Neural cell (in vitro differentiated cells): ENCODE measurements at regions not wholly inside any gene's neighbourhood (a gene's known extent, or its start where the extent isn't known, plus 50 kb on each side); places are given as distances from the start of the nearest gene placed in this dataset.

ENCODE experiments used
- H2AFZ ChIP-seq: fragments of 200-600, 300-800 bp; sonication (generic), shearing (Covaris generic); 2 replicates; pipeline ENCODE4 v1.6.0; 2014; ENCODE audit warnings: low read depth, mild to moderate bottlenecking, antibody characterized with exemption, low read length, moderate library complexity
- H3F3A ChIP-seq: fragments of 200-600 bp; shearing (Covaris generic); 2 replicates; pipeline ENCODE4 v1.6.1; 2016; ENCODE audit warnings: mild to moderate bottlenecking, moderate library complexity, mixed read lengths, antibody characterized with exemption, low read length; ENCODE audit not compliant: insufficient read depth, poor library complexity, severe bottlenecking
- H3K27ac ChIP-seq: fragments of 200-600, 300-800 bp; sonication (generic), shearing (Covaris generic); 2 replicates; pipeline ENCODE4 v1.5.1; 2014; ENCODE audit warnings: mild to moderate bottlenecking, low read length, moderate library complexity
- H3K27me3 ChIP-seq: fragments of 300-800, 200-600 bp; sonication (generic), shearing (Covaris generic); 2 replicates; pipeline ENCODE4 v1.6.0; 2014; ENCODE audit warnings: mild to moderate bottlenecking, low read depth, low read length, moderate library complexity; ENCODE audit not compliant: insufficient read depth
- H3K36me3 ChIP-seq: fragments of 300-800, 200-600 bp; sonication (generic), shearing (Covaris generic); 2 replicates; pipeline ENCODE4 v1.5.1; 2014; ENCODE audit warnings: mild to moderate bottlenecking, antibody characterized with exemption, low read length, moderate library complexity; ENCODE audit not compliant: insufficient read depth
- H3K4me2 ChIP-seq: fragments of 300-800, 200-600 bp; sonication (generic), shearing (Covaris generic); 2 replicates; pipeline ENCODE4 v1.6.0; 2014; ENCODE audit warnings: mild to moderate bottlenecking, low read length
- H3K4me3 ChIP-seq: fragments of 300-800, 200-600 bp; sonication (generic), shearing (Covaris generic); 2 replicates; pipeline ENCODE4 v1.5.1; 2014; ENCODE audit warnings: mild to moderate bottlenecking, low read length, moderate library complexity
- H3K79me2 ChIP-seq: fragments of 200-600 bp; shearing (Covaris generic); replicated peaks from 2 replicates; pipeline ENCODE4 v1.6.0; 2014; ENCODE audit warnings: mild to moderate bottlenecking, low read length, moderate library complexity; ENCODE audit not compliant: insufficient read depth
- H3K9ac ChIP-seq: fragments of 300-800, 200-600 bp; sonication (generic), shearing (Covaris generic); 2 replicates; pipeline ENCODE4 v1.6.1; 2016; ENCODE audit warnings: mild to moderate bottlenecking, low read length, mixed read lengths
- H3K9me2 ChIP-seq: fragments of 200-600 bp; shearing (Covaris generic); 2 replicates; pipeline ENCODE4 v1.6.1; 2016; ENCODE audit warnings: mild to moderate bottlenecking, low read length, mixed read lengths; ENCODE audit not compliant: insufficient read depth
- H3K9me3 ChIP-seq: fragments of 200-600, 300-800 bp; sonication (generic), shearing (Covaris generic); 2 replicates; pipeline ENCODE4 v1.6.1; 2016; ENCODE audit warnings: mild to moderate bottlenecking, mixed run types, low read length, moderate library complexity, mixed read lengths
- H4K20me1 ChIP-seq: fragments of 200-600 bp; shearing (Covaris generic); 2 replicates; pipeline ENCODE4 v1.6.1; 2016; ENCODE audit warnings: mild to moderate bottlenecking, mixed run types; ENCODE audit not compliant: insufficient read depth
- EP300 ChIP-seq: fragments of 450-650 bp; conservative IDR thresholded peaks from 2 replicates; pipeline ENCODE4 v1.6.1; 2014; ENCODE audit warnings: antibody characterized with exemption, mild to moderate bottlenecking, moderate library complexity; ENCODE audit not compliant: poor library complexity, severe bottlenecking
- EZH2 ChIP-seq: fragments of 200-600, 300-800 bp; shearing (Covaris generic), sonication (generic); IDR thresholded peaks from 2 replicates; pipeline ENCODE4 v1.6.1; 2014; ENCODE audit warnings: antibody characterized with exemption, low read length, borderline replicate concordance, mild to moderate bottlenecking; ENCODE audit not compliant: insufficient read depth, poor library complexity, severe bottlenecking
- MXI1 ChIP-seq: fragments of 450-650 bp; conservative IDR thresholded peaks from 2 replicates; pipeline ENCODE4 v1.6.1; 2014; ENCODE audit warnings: antibody characterized with exemption, mild to moderate bottlenecking; ENCODE audit not compliant: poor library complexity, severe bottlenecking
- POLR2AphosphoS5 ChIP-seq: IDR thresholded peaks from 2 replicates; pipeline ENCODE4 v1.6.1; 2012
- RAD21 ChIP-seq: fragments of 450-650 bp; conservative IDR thresholded peaks from 2 replicates; pipeline ENCODE4 v1.6.1; 2014; ENCODE audit warnings: antibody characterized with exemption, mild to moderate bottlenecking, moderate library complexity
- SMC3 ChIP-seq: fragments of 450-650 bp; conservative IDR thresholded peaks from 2 replicates; pipeline ENCODE4 v1.6.1; 2014; ENCODE audit warnings: antibody characterized with exemption, mild to moderate bottlenecking, moderate library complexity; ENCODE audit not compliant: poor library complexity
- TAF1 ChIP-seq: IDR thresholded peaks from 2 replicates; pipeline ENCODE4 v1.6.1; 2012; ENCODE audit warnings: low read depth
- TF ChIP-seq, protein P1 (sequence below): IDR thresholded peaks from 2 replicates; pipeline ENCODE4 v1.6.1; 2012; ENCODE audit warnings: borderline replicate concordance
- TF ChIP-seq, protein P2 (sequence below): fragments of 450-650 bp; IDR thresholded peaks from 2 replicates; pipeline ENCODE4 v1.5.1; 2014; ENCODE audit warnings: antibody characterized with exemption, mild to moderate bottlenecking, moderate library complexity; ENCODE audit not compliant: poor library complexity, severe bottlenecking

DNA sequence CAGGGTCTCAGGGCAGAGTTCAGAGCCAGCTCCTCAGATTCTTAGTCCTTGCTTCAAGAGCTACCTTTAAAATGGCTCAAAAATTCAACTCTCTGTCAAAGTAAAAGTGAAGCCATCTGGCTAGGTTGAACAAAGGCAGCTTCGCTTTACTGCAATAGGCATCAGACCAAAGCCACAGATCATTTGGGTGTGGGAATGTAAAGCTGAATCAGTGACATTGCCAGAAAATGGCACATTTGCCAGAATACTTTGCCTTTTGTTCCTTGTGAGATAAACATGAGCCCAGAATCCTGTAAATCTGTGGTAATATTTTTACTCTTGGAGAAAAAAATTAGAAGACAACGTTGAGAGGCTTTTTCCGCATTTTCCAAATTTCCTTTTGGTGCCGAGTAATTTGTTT is 210.5 kb downstream of the PALM2AKAP2 start:
- H4K20me1 ChIP-seq = no peaks in the 10 kb centered on the region
- no peaks in the 10 kb centered on the region for H3K9me3 ChIP-seq
- H3K79me2 ChIP-seq = no peaks in the 10 kb centered on the region
- no peak overlapping the region for H3K27ac ChIP-seq
- no peak overlapping the region for H3K9ac ChIP-seq
- no peak overlapping the region for H3K4me2 ChIP-seq
- no peaks in the 10 kb centered on the region for H3K27me3 ChIP-seq
- no peaks in the 10 kb centered on the region for H3F3A ChIP-seq
- no peak overlapping the region for H3K4me3 ChIP-seq
- H3K36me3 ChIP-seq = no peaks in the 10 kb centered on the region
- TF ChIP-seq EZH2 (no peak), TAF1 (no peak), SMC3 (no peak), POLR2AphosphoS5 (no peak), RAD21 (no peak), EP300 (no peak)
- TF ChIP-seq, protein P1, sequence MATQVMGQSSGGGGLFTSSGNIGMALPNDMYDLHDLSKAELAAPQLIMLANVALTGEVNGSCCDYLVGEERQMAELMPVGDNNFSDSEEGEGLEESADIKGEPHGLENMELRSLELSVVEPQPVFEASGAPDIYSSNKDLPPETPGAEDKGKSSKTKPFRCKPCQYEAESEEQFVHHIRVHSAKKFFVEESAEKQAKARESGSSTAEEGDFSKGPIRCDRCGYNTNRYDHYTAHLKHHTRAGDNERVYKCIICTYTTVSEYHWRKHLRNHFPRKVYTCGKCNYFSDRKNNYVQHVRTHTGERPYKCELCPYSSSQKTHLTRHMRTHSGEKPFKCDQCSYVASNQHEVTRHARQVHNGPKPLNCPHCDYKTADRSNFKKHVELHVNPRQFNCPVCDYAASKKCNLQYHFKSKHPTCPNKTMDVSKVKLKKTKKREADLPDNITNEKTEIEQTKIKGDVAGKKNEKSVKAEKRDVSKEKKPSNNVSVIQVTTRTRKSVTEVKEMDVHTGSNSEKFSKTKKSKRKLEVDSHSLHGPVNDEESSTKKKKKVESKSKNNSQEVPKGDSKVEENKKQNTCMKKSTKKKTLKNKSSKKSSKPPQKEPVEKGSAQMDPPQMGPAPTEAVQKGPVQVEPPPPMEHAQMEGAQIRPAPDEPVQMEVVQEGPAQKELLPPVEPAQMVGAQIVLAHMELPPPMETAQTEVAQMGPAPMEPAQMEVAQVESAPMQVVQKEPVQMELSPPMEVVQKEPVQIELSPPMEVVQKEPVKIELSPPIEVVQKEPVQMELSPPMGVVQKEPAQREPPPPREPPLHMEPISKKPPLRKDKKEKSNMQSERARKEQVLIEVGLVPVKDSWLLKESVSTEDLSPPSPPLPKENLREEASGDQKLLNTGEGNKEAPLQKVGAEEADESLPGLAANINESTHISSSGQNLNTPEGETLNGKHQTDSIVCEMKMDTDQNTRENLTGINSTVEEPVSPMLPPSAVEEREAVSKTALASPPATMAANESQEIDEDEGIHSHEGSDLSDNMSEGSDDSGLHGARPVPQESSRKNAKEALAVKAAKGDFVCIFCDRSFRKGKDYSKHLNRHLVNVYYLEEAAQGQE = no peak
- TF ChIP-seq, protein P2, sequence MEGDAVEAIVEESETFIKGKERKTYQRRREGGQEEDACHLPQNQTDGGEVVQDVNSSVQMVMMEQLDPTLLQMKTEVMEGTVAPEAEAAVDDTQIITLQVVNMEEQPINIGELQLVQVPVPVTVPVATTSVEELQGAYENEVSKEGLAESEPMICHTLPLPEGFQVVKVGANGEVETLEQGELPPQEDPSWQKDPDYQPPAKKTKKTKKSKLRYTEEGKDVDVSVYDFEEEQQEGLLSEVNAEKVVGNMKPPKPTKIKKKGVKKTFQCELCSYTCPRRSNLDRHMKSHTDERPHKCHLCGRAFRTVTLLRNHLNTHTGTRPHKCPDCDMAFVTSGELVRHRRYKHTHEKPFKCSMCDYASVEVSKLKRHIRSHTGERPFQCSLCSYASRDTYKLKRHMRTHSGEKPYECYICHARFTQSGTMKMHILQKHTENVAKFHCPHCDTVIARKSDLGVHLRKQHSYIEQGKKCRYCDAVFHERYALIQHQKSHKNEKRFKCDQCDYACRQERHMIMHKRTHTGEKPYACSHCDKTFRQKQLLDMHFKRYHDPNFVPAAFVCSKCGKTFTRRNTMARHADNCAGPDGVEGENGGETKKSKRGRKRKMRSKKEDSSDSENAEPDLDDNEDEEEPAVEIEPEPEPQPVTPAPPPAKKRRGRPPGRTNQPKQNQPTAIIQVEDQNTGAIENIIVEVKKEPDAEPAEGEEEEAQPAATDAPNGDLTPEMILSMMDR = no peak
- no peak overlapping the region for H2AFZ ChIP-seq
- H3K9me2 ChIP-seq = no peaks in the 10 kb centered on the region

DNA sequence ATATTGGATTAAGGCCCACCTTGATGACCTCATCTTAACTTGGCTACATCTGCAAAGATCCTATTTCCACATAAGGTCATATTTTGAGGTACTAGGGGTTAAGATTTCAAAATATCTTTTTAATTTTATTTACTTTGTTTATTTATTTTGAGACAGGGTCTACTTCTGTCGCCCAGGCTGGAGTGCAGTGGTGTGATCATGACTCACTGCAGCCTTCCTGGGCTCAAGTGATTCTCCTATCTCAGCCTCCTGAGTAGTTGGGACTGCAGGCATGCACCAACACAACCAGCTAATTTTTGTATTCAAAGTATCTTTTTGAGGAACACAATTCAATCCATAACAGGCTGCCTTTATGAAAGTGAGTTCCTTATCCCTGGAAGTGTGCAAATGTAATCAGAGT is 212.3 kb downstream of the PALM2AKAP2 start:
- no peak for TF ChIP-seq POLR2AphosphoS5
- no peak for TF ChIP-seq TAF1
- Histone ChIP-seq H3K79me2 (no peaks in the 10 kb centered on the region), H3F3A (no peaks in the 10 kb centered on the region), H4K20me1 (no peaks in the 10 kb centered on the region), H3K9me3 (no peaks in the 10 kb centered on the region), H3K4me2 (no peak overlapping the region), H3K36me3 (no peaks in the 10 kb centered on the region), H3K9ac (no peak overlapping the region), H3K27ac (no peak overlapping the region), H3K27me3 (no peaks in the 10 kb centered on the region), H2AFZ (no peak overlapping the region), H3K9me2 (no peaks in the 10 kb centered on the region), H3K4me3 (no peak overlapping the region)

DNA sequence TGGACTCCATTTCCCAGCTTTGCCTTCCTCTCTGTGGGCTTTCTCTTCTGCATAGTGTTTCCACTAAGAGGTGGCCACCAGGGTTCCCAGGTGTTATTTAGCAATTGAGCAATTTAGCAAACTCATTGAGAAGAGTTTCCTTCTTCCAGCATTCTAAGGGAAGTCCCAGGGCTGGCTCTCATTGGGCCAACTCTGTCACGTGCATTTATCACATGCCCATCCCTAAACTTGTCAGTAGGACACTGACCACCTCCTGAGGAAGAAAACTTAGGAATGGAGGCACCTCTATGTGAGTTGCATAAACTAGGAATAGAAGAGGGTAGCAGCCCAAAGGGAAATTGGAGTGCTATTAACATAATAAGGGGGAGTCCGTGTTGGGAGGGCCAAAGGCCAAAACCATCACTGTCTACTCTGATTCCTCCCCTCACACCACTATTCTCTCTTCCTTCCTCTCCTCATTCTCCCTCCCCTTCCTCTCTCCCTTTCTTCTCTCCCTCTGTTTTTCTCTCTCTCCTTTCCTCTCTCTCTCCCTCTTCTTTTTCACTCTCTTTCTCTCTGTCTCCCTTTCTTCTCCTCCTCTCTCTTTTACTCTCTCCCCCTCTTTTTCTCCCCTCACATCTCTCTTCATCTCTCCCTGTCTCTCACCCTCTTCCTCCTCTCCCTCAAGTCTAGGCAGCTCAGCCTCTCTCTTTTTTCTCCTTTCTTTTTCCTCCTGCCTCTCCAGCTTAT is 213.4 kb downstream of the PALM2AKAP2 start:
- Histone ChIP-seq H4K20me1 (no peaks in the 10 kb centered on the region), H3K9ac (no peak overlapping the region), H2AFZ (no peak overlapping the region), H3K79me2 (no peaks in the 10 kb centered on the region), H3K9me3 (no peaks in the 10 kb centered on the region), H3F3A (no peaks in the 10 kb centered on the region), H3K27me3 (no peaks in the 10 kb centered on the region), H3K36me3 (no peaks in the 10 kb centered on the region), H3K27ac (no peak overlapping the region), H3K4me2 (no peak overlapping the region), H3K9me2 (no peaks in the 10 kb centered on the region), H3K4me3 (no peak overlapping the region)
- TF ChIP-seq EZH2 (no peak), TAF1 (no peak), MXI1 (no peak), SMC3 (no peak), EP300 (no peak), RAD21 (no peak), POLR2AphosphoS5 (no peak)
- TF ChIP-seq, protein P1 = no peak
- TF ChIP-seq, protein P2 = no peak
